Large intestine (tissue), 3 donors: ENCODE measurements at regions not wholly inside any gene's neighbourhood (a gene's known extent, or its start where the extent isn't known, plus 50 kb on each side); places are given as distances from the start of the nearest gene placed in this dataset.

Experiments
- DNase-seq, 2 donors: peaks; one replicate each; pipeline versions ENCODE4 v3.0.0 to v3.0.0-alpha.2; 2013
- H3K27ac ChIP-seq: one replicate; pipeline ENCODE4 v1.5.1; 2013; ENCODE audit warnings: low read length
- H3K27me3 ChIP-seq: 2 replicates; pipeline ENCODE4 v1.6.1; 2013; ENCODE audit warnings: low read length; ENCODE audit not compliant: control insufficient read depth, insufficient read depth
- H3K36me3 ChIP-seq: 2 replicates; pipeline ENCODE4 v1.6.1; 2013; ENCODE audit warnings: low read length; ENCODE audit not compliant: control insufficient read depth, insufficient read depth
- H3K4me1 ChIP-seq: one replicate; pipeline ENCODE4 v1.6.1; 2013; ENCODE audit warnings: low read length; ENCODE audit not compliant: control insufficient read depth, insufficient read depth
- H3K4me3 ChIP-seq: one replicate; pipeline ENCODE4 v1.5.1; 2013; ENCODE audit warnings: low read length
- H3K9me3 ChIP-seq: one replicate; pipeline ENCODE4 v1.6.1; 2013; ENCODE audit warnings: mild to moderate bottlenecking, low read depth, low read length, moderate library complexity; ENCODE audit not compliant: control insufficient read depth
- WGBS: methylation state at CpG from one replicate; pipeline ENCODE4 v1.1.5; 2013; ENCODE audit warnings: low lambda C conversion rate; ENCODE audit not compliant: insufficient coverage; 5-methylcytosine and 5-hydroxymethylcytosine counted together

DNA sequence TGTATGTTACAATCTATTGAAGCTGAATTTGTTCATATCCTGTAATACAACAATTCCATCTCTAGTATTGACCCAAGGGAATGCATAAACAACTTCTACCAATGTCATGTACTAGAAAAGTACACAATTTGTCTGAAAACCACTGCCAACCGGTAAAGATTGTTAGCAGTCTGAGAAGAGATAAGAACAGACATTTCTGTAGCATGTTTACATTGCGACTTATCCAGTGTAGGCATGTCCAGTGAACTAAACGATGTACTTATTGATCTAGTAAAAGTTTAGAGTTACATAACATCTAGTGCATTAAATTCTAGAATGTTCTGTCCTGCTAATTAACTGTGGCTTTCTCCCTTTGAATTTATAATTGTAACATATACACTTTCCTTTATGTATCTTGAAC lies 425.9 kb downstream of the SLITRK6 start:
- no peak for DNase-seq
- WGBS: no CpG with 5 or more reads among the region's 3 CpGs
- Histone ChIP-seq H3K36me3 (no peaks in the 10 kb centered on the region), H3K27ac (no peak overlapping the region), H3K9me3 (no peaks in the 10 kb centered on the region), H3K27me3 (no peaks in the 10 kb centered on the region), H3K4me1 (no peaks in the 10 kb centered on the region), H3K4me3 (no peak overlapping the region)

DNA sequence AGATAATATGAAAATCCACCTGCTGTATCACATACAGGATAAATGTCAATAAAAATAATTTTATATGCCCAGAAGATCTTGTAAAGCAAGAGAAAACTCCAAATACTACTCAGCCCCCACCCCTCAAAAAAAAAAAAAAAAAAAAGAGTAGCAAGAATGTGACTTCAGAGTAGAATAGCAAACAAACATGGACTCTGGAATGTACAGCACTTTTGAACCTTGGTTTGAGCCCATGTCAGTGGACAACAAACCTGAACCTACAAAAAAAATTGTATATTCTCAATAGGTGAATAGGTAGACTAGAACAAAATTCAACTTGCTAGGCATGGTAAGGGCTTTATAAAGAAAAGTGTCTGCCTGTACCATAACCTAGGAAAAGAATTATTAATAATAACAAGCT lies 428.0 kb downstream of the SLITRK6 start:
- DNase-seq: no peak
- H3K27me3 ChIP-seq: no peaks in the 10 kb centered on the region
- H3K4me1 ChIP-seq: no peaks in the 10 kb centered on the region

DNA sequence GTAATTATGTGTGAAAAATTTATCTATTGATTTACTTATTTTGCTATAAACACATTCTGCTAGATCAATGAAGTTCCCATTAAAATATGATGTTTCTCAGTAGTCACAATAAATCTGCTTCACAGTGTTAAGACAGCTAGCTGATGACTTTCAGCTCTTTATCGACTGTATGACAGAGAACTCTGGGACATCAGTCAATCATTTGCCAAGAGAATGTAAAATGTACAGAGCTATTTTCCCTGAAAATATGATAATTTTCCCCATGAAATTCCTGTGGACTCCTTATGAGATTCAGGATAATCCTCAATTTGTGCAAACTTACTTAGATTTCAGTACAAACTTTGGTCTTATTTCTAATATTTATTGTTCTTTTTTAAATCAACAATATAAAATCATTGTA lies 430.5 kb downstream of the SLITRK6 start:
- DNase-seq: no peak
- H3K27ac ChIP-seq: no peak overlapping the region
- no peak overlapping the region for H3K4me3 ChIP-seq
- 80% methylated on average over 1 of the region's 1 CpG for WGBS
- H3K9me3 ChIP-seq: no peaks in the 10 kb centered on the region
- H3K36me3 ChIP-seq: no peaks in the 10 kb centered on the region
- no peaks in the 10 kb centered on the region for H3K27me3 ChIP-seq
- no peaks in the 10 kb centered on the region for H3K4me1 ChIP-seq

More for the DNA sequence above, 428.0 kb downstream of the SLITRK6 start:
- Histone ChIP-seq H3K27ac (no peak overlapping the region), H3K9me3 (no peaks in the 10 kb centered on the region), H3K4me3 (no peak overlapping the region), H3K36me3 (no peaks in the 10 kb centered on the region)

DNA sequence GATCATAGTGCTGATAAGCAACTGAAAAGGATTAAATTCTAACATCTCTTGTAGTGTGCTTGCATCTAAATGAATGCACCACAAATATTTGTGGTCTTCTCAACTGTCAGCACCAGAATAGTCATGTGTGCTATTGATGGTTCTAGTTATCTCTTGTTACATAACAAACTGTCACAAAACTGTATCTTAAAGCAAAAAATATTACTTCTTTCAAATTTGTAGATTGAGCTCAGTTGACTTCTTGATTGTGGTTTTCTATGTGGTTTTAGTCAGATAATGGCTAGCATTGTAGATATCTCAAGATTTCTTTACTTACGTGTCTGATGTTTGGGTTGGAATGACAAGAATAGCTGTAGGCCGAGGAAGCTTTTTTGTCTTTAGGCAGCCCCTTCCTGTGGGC lies 431.3 kb downstream of the SLITRK6 start:
- no peak overlapping the region for H3K4me3 ChIP-seq
- no CpG with 5 or more reads among the region's 2 CpGs for WGBS
- no peak overlapping the region for H3K27ac ChIP-seq
- peaks cover 1% of the 10 kb centered on the region for H3K9me3 ChIP-seq
- no peaks in the 10 kb centered on the region for H3K27me3 ChIP-seq
- no peak for DNase-seq
- H3K36me3 ChIP-seq: no peaks in the 10 kb centered on the region
- no peaks in the 10 kb centered on the region for H3K4me1 ChIP-seq

DNA sequence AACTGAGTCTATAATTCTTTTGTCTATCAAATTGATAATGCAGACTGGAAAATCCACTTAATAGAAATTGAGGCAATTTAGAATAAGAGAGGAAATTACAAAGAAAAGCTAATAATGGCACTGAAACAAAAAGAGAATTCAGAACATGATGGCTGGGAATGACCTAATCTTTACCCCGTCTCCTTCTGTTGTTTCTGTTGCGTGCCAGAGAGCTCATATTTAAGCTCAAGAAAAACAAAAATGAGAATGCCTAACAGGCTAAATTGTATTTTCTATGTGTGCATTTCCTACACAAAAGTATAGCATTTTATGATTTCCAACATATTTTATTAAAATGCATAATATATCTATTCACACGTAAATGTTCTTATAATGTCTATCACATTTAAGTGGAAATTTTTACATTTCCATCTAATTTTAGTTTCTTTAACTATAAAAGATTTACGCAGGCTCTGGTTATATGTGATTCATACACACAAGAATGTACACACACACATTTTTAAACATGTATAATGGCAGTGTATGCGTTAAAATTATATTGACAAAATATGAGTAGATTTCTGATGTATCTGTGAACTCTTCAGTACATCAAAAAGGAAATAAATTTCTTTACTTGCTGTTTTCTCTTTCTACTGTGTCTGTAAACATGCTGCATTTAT lies 432.3 kb downstream of the SLITRK6 start:
- 84% methylated on average over 4 of the region's 5 CpGs for WGBS

DNA sequence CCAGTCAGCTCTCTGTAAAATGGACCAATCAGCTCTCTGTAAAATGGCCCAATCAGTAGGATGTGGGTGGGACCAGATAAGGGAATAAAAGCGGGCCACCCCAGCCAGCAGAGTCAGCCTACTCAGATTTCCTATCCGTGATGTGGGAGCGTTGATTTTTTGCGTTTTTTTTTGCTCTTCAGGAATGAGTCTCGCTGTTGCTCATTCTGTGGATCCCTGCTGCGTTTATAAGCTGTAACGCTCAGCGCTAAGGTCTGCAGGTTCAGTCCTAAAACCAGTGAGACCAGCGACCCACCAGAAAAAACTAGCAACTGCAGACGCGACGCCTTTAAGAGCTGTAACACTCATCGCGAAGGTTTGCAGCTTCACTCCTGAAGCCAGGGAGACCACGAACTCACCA lies 435.7 kb downstream of the SLITRK6 start:
- Histone ChIP-seq H3K36me3 (no peaks in the 10 kb centered on the region), H3K27me3 (no peaks in the 10 kb centered on the region), H3K9me3 (peaks cover 3% of the 10 kb centered on the region), H3K27ac (no peak overlapping the region), H3K4me1 (no peaks in the 10 kb centered on the region), H3K4me3 (no peak overlapping the region)
- WGBS: no CpG with 5 or more reads among the region's 15 CpGs
- no peak for DNase-seq

More for the DNA sequence above, 432.3 kb downstream of the SLITRK6 start:
- Histone ChIP-seq H3K27ac (no peak overlapping the region), H3K27me3 (no peaks in the 10 kb centered on the region), H3K36me3 (no peaks in the 10 kb centered on the region), H3K9me3 (peaks cover 3% of the 10 kb centered on the region), H3K4me1 (no peaks in the 10 kb centered on the region), H3K4me3 (no peak overlapping the region)
- DNase-seq: no peak

DNA sequence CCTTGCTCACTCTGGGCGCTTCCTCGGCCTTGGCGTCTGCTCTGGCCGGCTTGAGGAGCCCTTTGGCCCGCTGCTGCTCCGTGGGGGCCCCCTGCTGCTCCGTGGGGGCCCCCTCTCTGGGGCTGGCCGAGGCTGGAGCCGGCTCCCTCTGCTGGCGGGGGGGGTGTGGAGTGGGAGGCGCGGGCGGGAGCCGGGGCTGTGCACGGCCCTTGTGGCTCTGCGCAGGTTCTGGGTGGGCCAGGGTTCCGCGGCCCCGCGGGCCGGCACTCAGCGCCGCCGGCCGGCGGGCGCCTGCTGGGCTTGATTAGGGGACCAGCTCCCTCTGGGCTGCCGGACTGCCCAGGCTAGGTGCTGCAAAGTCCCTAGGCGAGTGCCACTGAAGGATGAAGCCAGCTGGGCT lies 436.2 kb downstream of the SLITRK6 start:
- Histone ChIP-seq H3K27me3 (no peaks in the 10 kb centered on the region), H3K9me3 (peaks cover 3% of the 10 kb centered on the region)
- WGBS: no CpG with 5 or more reads among the region's 29 CpGs

DNA sequence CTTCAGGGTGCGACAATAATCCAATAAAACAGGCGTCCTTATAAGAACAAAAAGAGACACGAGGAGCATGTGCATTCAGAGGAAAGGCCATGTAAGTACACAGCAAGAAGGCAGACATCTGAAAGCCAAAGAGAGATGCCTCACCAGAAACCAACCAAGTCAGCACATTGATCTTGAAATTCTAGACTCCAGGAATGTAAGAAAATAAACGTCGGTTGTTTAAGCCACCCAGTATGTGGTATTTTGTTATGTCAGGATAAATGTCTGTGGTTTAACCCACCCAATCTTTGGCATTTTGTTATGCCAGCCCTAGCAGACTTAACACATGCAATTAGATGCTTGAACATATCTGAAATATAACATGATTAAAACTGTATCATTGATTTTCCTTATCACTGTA lies 452.0 kb downstream of the SLITRK6 start:
- Histone ChIP-seq H3K4me3 (no peak overlapping the region), H3K36me3 (no peaks in the 10 kb centered on the region), H3K27me3 (no peaks in the 10 kb centered on the region), H3K9me3 (no peaks in the 10 kb centered on the region), H3K27ac (no peak overlapping the region), H3K4me1 (no peaks in the 10 kb centered on the region)
- WGBS: 100% methylated on average over 2 of the region's 5 CpGs
- no peak for DNase-seq

More for the DNA sequence above, 436.2 kb downstream of the SLITRK6 start:
- DNase-seq: peak in 1 of 2 donors; percentile 3
- H3K4me1 ChIP-seq: no peaks in the 10 kb centered on the region
- no peak overlapping the region for H3K27ac ChIP-seq
- no peaks in the 10 kb centered on the region for H3K36me3 ChIP-seq
- no peak overlapping the region for H3K4me3 ChIP-seq

DNA sequence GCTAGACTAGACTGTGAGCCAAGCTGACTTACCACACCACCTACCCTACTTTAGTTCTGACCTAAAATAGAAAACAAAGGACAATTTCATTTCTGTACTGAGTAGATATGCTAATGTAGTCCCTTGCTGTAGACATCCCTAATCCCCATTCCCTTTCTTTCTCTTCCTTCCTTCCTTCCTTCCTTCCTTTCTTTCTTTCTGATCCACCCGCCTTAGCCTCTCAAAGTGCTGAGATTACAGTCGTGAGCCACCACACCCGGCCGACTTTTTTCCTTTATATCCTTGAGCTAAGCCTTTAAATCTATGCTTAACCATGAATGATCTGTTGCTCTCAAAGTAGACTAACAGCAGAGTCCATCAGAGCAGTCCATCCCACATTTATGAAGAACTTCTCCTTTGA lies 465.0 kb downstream of the SLITRK6 start:
- Histone ChIP-seq H3K4me3 (no peak overlapping the region), H3K36me3 (no peaks in the 10 kb centered on the region), H3K27ac (no peak overlapping the region), H3K4me1 (no peaks in the 10 kb centered on the region), H3K27me3 (no peaks in the 10 kb centered on the region), H3K9me3 (peaks cover 3% of the 10 kb centered on the region)
- DNase-seq: no peak
- WGBS: no CpG with 5 or more reads among the region's 4 CpGs

DNA sequence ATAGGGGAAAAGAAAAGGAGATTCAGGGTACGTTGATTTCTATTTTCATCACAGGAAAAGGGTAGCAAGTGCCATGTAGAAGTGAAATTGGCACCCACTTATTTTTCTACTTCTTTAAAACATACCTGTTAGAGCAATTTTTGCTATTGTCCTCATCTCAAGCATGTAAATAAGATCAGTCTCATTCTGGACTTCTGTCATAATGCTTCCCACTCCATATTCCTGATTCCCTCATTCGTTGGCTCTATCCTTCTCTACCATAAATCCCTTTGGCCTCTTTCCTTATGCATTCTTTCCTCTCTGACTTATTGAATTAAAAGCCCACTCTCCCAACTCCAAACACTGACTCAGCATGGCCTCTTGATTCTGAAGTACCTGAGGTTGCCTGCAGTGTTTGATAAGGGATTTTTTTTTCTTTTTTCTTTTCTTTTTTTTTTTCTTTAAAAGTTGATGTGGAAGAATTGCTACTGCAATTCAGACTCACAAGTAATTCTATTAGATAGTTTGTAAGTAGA lies 465.7 kb downstream of the SLITRK6 start:
- H3K9me3 ChIP-seq: peaks cover 3% of the 10 kb centered on the region
- H3K27ac ChIP-seq: no peak overlapping the region
- H3K36me3 ChIP-seq: no peaks in the 10 kb centered on the region
- WGBS: 50% methylated on average over 2 of the region's 2 CpGs
- DNase-seq: no peak
- H3K4me3 ChIP-seq: no peak overlapping the region
- no peaks in the 10 kb centered on the region for H3K27me3 ChIP-seq
- no peaks in the 10 kb centered on the region for H3K4me1 ChIP-seq

DNA sequence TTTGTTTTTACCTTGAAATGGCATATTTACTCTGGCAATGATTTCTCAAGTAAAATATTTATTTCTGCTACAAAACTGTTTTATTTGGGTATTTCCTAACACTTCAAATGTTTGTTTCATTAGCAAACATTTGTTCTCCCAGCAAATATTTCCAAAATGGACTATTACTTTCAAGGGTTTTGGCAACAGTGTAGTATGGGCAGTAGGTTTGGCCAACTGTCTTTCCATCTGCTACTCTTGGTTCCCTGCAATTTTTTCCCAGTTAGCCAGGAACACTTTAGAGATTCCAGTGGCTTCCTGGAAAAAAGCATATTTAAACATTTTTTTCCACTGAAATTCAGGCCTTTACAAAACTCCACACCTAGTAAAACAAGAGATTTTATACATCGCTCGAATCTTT lies 466.6 kb downstream of the SLITRK6 start:
- H3K27ac ChIP-seq: no peak overlapping the region
- no peak overlapping the region for H3K4me3 ChIP-seq
- H3K27me3 ChIP-seq: no peaks in the 10 kb centered on the region
- H3K36me3 ChIP-seq: no peaks in the 10 kb centered on the region
- 85% methylated on average over 2 of the region's 2 CpGs for WGBS
- H3K4me1 ChIP-seq: no peaks in the 10 kb centered on the region
- no peak for DNase-seq
- H3K9me3 ChIP-seq: peaks cover 3% of the 10 kb centered on the region
